H1 (cell line): ENCODE measurements at regions not wholly inside any gene's neighbourhood (a gene's known extent, or its start where the extent isn't known, plus 50 kb on each side); places are given as distances from the start of the nearest gene placed in this dataset.

ENCODE experiments used
- CTCF ChIA-PET: fragments of 300-600 bp; sonication (Branson Sonifier 250); formaldehyde crosslinking; loops from one replicate; lab custom pipeline; 2021; ENCODE audit not compliant: partially characterized antibody; lab: Charles Lee
- POLR2A ChIA-PET: fragments of 300-600 bp; sonication (Branson Sonifier 250); formaldehyde crosslinking; loops from one replicate; lab custom pipeline; 2021; ENCODE audit warnings: inconsistent platforms; ENCODE audit not compliant: partially characterized antibody; lab: Charles Lee
- DNase-seq, 2 experiments: peaks; one replicate each; pipeline versions ENCODE4 v3.0.0 to v3.0.0-alpha.2; 2010 to 2022; ENCODE audit warnings: low spot score in 2 of 2, low read depth in 1 of 2, mixed read lengths in 1 of 2
- FAIRE-seq: peaks from 2 replicates; lab custom pipeline; 2011; peaks lifted over from hg19 to GRCh38; lab: Jason Lieb, UNC
- H2AFZ ChIP-seq: 2 replicates; pipeline ENCODE4 v1.8.1; 2012; ENCODE audit warnings: low read length, inconsistent platforms
- H2AK5ac ChIP-seq: 2 replicates; pipeline ENCODE4 v1.6.1; 2013; ENCODE audit warnings: low read depth, low read length
- H2BK120ac ChIP-seq: replicated peaks from 2 replicates; pipeline ENCODE3; 2013; ENCODE audit warnings: low read depth, low read length, inconsistent platforms
- H2BK12ac ChIP-seq: 2 replicates; pipeline ENCODE4 v1.6.1; 2013; ENCODE audit warnings: low read depth, low read length
- H2BK15ac ChIP-seq: 2 replicates; pipeline ENCODE4 v1.6.1; 2013; ENCODE audit warnings: low read length
- H2BK20ac ChIP-seq: 2 replicates; pipeline ENCODE4 v1.6.1; 2013; ENCODE audit warnings: low read length
- H2BK5ac ChIP-seq: 2 replicates; pipeline ENCODE4 v1.6.1; 2013; ENCODE audit warnings: low read depth, low read length
- H3K14ac ChIP-seq: 2 replicates; pipeline ENCODE4 v1.6.1; 2013; ENCODE audit warnings: inconsistent platforms; ENCODE audit not compliant: insufficient read length
- H3K18ac ChIP-seq: 2 replicates; pipeline ENCODE4 v1.6.1; 2013; ENCODE audit warnings: low read length; ENCODE audit errors: extremely low read depth
- H3K23ac ChIP-seq: 2 replicates; pipeline ENCODE4 v1.6.1; 2013; ENCODE audit warnings: inconsistent platforms; ENCODE audit not compliant: insufficient read length
- H3K23me2 ChIP-seq: 2 replicates; pipeline ENCODE4 v1.6.1; 2013; ENCODE audit warnings: low read depth, low read length
- H3K27ac ChIP-seq: 2 replicates; pipeline ENCODE4 v1.6.1; 2011; ENCODE audit warnings: low read depth, low read length, inconsistent platforms
- H3K27me3 ChIP-seq, 4 experiments: replicated peaks in 1 of 4; 1 replicate in 1 of 4; 2 replicates in 3 of 4; pipeline versions ENCODE4 v1.6.1 to v1.8.1; 2011 to 2013; ENCODE audit warnings: low read length in 3 of 4, mild to moderate bottlenecking in 3 of 4, inconsistent platforms in 2 of 4, mixed read lengths in 2 of 4, moderate library complexity in 1 of 4; ENCODE audit not compliant: control insufficient read depth in 3 of 4, insufficient read depth in 3 of 4; ENCODE audit errors: extremely low read depth in 1 of 4
- H3K36me3 ChIP-seq, 4 experiments: 2 replicates each; pipeline versions ENCODE4 v1.6.1 to v1.8.1; 2011 to 2013; ENCODE audit warnings: mild to moderate bottlenecking in 4 of 4, low read length in 3 of 4, moderate library complexity in 2 of 4, control low read depth in 1 of 4, inconsistent platforms in 1 of 4; ENCODE audit not compliant: insufficient read depth in 4 of 4, control insufficient read depth in 2 of 4
- H3K4ac ChIP-seq: replicated peaks from 2 replicates; pipeline ENCODE3; 2013; ENCODE audit warnings: low read length, low read depth, mixed read lengths, inconsistent platforms; ENCODE audit not compliant: insufficient read length
- H3K4me1 ChIP-seq, 4 experiments: replicated peaks in 1 of 4; 1 replicate in 1 of 4; 2 replicates in 3 of 4; pipeline versions ENCODE4 v1.6.1 to v1.8.1; 2011 to 2013; ENCODE audit warnings: low read length in 3 of 4, inconsistent platforms in 2 of 4, mixed read lengths in 1 of 4; ENCODE audit not compliant: insufficient read depth in 4 of 4, control insufficient read depth in 3 of 4
- H3K4me2 ChIP-seq, 2 experiments: 2 replicates each; pipeline versions ENCODE4 v1.6.1 to v1.8.1; 2011 to 2013; ENCODE audit warnings: low read depth in 2 of 2, low read length in 2 of 2, control low read depth in 1 of 2, inconsistent platforms in 1 of 2, mild to moderate bottlenecking in 1 of 2; ENCODE audit not compliant: insufficient read depth in 1 of 2
- H3K4me3 ChIP-seq, 4 experiments: fragments of 200-600, 300-600 bp in 1 of 4; sonication (generic), shearing (Covaris generic), sonication (Bioruptor Twin) in 1 of 4; 2 replicates each; pipeline versions ENCODE4 v1.5.1 to v1.8.1; 2011 to 2016; ENCODE audit warnings: low read length in 4 of 4, low read depth in 3 of 4, control low read depth in 2 of 4, inconsistent platforms in 2 of 4, mild to moderate bottlenecking in 2 of 4, mixed read lengths in 1 of 4, moderate library complexity in 1 of 4; ENCODE audit not compliant: insufficient read depth in 2 of 4; ENCODE audit errors: extremely low read depth in 1 of 4
- H3K56ac ChIP-seq: replicated peaks from 2 replicates; pipeline ENCODE3; 2013; ENCODE audit warnings: low read depth, mild to moderate bottlenecking, mixed read lengths, low read length, inconsistent platforms; ENCODE audit not compliant: insufficient read length
- H3K79me1 ChIP-seq: 2 replicates; pipeline ENCODE4 v1.6.1; 2013; ENCODE audit warnings: low read depth, low read length, control low read depth
- H3K79me2 ChIP-seq, 2 experiments: 2 replicates each; pipeline versions ENCODE4 v1.6.1 to v1.8.1; 2012 to 2013; ENCODE audit warnings: low read length in 2 of 2, mild to moderate bottlenecking in 2 of 2, inconsistent platforms in 1 of 2; ENCODE audit not compliant: insufficient read depth in 2 of 2, control insufficient read depth in 1 of 2
- H3K9ac ChIP-seq, 4 experiments: replicated peaks in 1 of 4; 1 replicate in 1 of 4; 2 replicates in 3 of 4; pipeline versions ENCODE4 v1.6.1 to v1.8.1; 2011 to 2013; ENCODE audit warnings: low read depth in 3 of 4, low read length in 3 of 4, control low read depth in 2 of 4, mild to moderate bottlenecking in 2 of 4, moderate library complexity in 2 of 4, inconsistent platforms in 1 of 4; ENCODE audit errors: extremely low read depth in 1 of 4
- H3K9me3 ChIP-seq, 2 experiments: 2 replicates each; pipeline versions ENCODE4 v1.6.1 to v1.8.1; 2012 to 2013; ENCODE audit warnings: mild to moderate bottlenecking in 2 of 2, moderate library complexity in 2 of 2, control low read depth in 1 of 2, inconsistent platforms in 1 of 2, low read depth in 1 of 2, low read length in 1 of 2, mixed read lengths in 1 of 2; ENCODE audit not compliant: insufficient read depth in 2 of 2
- H4K20me1 ChIP-seq, 2 experiments: replicated peaks in 1 of 2; 2 replicates each; pipeline versions ENCODE3 to v1.8.1; 2011 to 2013; ENCODE audit warnings: inconsistent platforms in 2 of 2, low read length in 2 of 2, mild to moderate bottlenecking in 1 of 2; ENCODE audit not compliant: insufficient read depth in 2 of 2, control insufficient read depth in 1 of 2
- H4K5ac ChIP-seq: 2 replicates; pipeline ENCODE4 v1.6.1; 2013; ENCODE audit warnings: low read length, low read depth, mixed read lengths, inconsistent platforms; ENCODE audit not compliant: insufficient read length
- H4K8ac ChIP-seq: 2 replicates; pipeline ENCODE4 v1.8.0; 2013; ENCODE audit warnings: mild to moderate bottlenecking, moderate library complexity, low read length, inconsistent platforms; ENCODE audit not compliant: insufficient read depth; ENCODE audit errors: extremely low read depth
- H4K91ac ChIP-seq: replicated peaks from 2 replicates; pipeline ENCODE3; 2013; ENCODE audit warnings: low read length, mixed read lengths, inconsistent platforms; ENCODE audit not compliant: insufficient read length
- CEBPB ChIP-seq: IDR thresholded peaks from 2 replicates; pipeline ENCODE4 v1.6.1; 2012; ENCODE audit warnings: low read depth, low read length
- CTBP2 ChIP-seq: IDR thresholded peaks from 2 replicates; pipeline ENCODE4 v1.7.0; 2011; ENCODE audit warnings: borderline replicate concordance, mild to moderate bottlenecking, moderate library complexity, mixed read lengths, low read length; ENCODE audit not compliant: insufficient read depth, insufficient read length
- RNF2 ChIP-seq: fragments of 200-900, 300-1000 bp; sonication (generic); IDR thresholded peaks from 2 replicates; pipeline ENCODE4 v1.7.1; 2016; ENCODE audit warnings: borderline replicate concordance, low read depth, mild to moderate bottlenecking, antibody characterized with exemption, low read length; ENCODE audit not compliant: poor library complexity, severe bottlenecking; ENCODE audit errors: missing control alignments
- SIRT6 ChIP-seq: IDR thresholded peaks from one replicate; pipeline ENCODE4 v1.7.1; 2012; ENCODE audit warnings: low read length, inconsistent platforms
- SIX5 ChIP-seq: IDR thresholded peaks from 2 replicates; pipeline ENCODE4 v1.6.1; 2011; ENCODE audit warnings: mild to moderate bottlenecking, low read depth, low read length
- WGBS, 2 experiments: shearing (Covaris generic) in 1 of 2; methylation state at CpG; one replicate each; pipeline versions ENCODE4 v1.1.6 to v1.1.7; 2013 to 2015; ENCODE audit warnings: low lambda C conversion rate in 2 of 2, mixed read lengths in 2 of 2, inconsistent platforms in 1 of 2, low coverage in 1 of 2, missing lambda C conversion rate in 1 of 2; ENCODE audit not compliant: insufficient replicate concordance in 2 of 2, insufficient coverage in 1 of 2, insufficient read length in 1 of 2; ENCODE audit errors: extremely low coverage in 1 of 2, missing lambda C conversion rate in 1 of 2; 5-methylcytosine and 5-hydroxymethylcytosine counted together

GRCh38 chr4:101563126-101563525 lies 215.8 kb upstream of the PPP3CA start:
- Histone ChIP-seq H3K79me2 (no peaks in the 10 kb centered on the region), H3K4me3 (no peak overlapping the region), H2BK120ac (no peak overlapping the region), H4K5ac (no peak overlapping the region), H2BK20ac (no peak overlapping the region), H3K9me3 (no peaks in the 10 kb centered on the region), H4K20me1 (no peaks in the 10 kb centered on the region), H2BK15ac (no peak overlapping the region), H3K23ac (no peak overlapping the region), H3K4ac (no peak overlapping the region), H3K14ac (no peak overlapping the region), H2AK5ac (no peak overlapping the region), H3K4me2 (no peak overlapping the region), H2BK5ac (no peak overlapping the region), H2BK12ac (no peak overlapping the region), H3K27me3 (no peaks in the 10 kb centered on the region), H3K18ac (no peak overlapping the region), H2AFZ (no peak overlapping the region), H3K79me1 (no peaks in the 10 kb centered on the region), H3K4me1 (no peaks in the 10 kb centered on the region), H3K9ac (no peak overlapping the region), H3K27ac (no peak overlapping the region), H4K8ac (no peak overlapping the region), H4K91ac (no peak overlapping the region), H3K36me3 (no peaks in the 10 kb centered on the region), H3K56ac (no peak overlapping the region), H3K23me2 (no peaks in the 10 kb centered on the region)
- 91% methylated on average over 5 of the region's 5 CpGs; no CpG with 5 or more reads in 1 of the 2 experiments for WGBS, 2 experiments
- TF ChIP-seq SIX5 (no peak), SIRT6 (no peak), RNF2 (no peak), CTBP2 (no peak), CEBPB (0 out of 2 replicates have a peak, but pooled peaks have one; percentile 34)
- ChIA-PET CTCF (interaction anchor here (0.7 to 1.0 kb wide), 2 partner anchors 34 to 1529 kb away, joined by 3 to 4 read pairs; no protein-coding TSS in a partner anchor), POLR2A (no interaction called here)
- no peak for DNase-seq
- no peak for FAIRE-seq
